ENCODE measurements at regions not wholly inside any gene's neighbourhood (a gene's known extent, or its start where the extent isn't known, plus 50 kb on each side); places are given as distances from the start of the nearest gene placed in this dataset.

- peak; percentile 58 for TF ChIP-seq SKIL (IDR thresholded peaks at IDR 0.05; ENCODE audit: low read depth, poor library complexity, severe bottlenecking)
- TF ChIP-seq BRCA1 (IDR thresholded peaks at IDR 0.05; ENCODE audit: low read depth, low read length) = no peak
- TF ChIP-seq ZNF207 (IDR thresholded peaks at IDR 0.05; ENCODE audit: borderline replicate concordance) = no peak
- TF ChIP-seq TCF12 (IDR thresholded peaks at IDR 0.05; ENCODE audit: low read depth, low read length) = no peak
- no peak for TF ChIP-seq YY1 (IDR thresholded peaks at IDR 0.05; ENCODE audit: low read depth, low read length)
- no peak for TF ChIP-seq MEF2A (IDR thresholded peaks at IDR 0.05; ENCODE audit: insufficient read depth, low read depth, low read length)
- no peak for TF ChIP-seq HDAC2 (IDR thresholded peaks at IDR 0.05)
- TF ChIP-seq E2F4 (IDR thresholded peaks at IDR 0.05; ENCODE audit: low read depth, low read length) = no peak
- peak; percentile 56 for TF ChIP-seq MEF2B (IDR thresholded peaks at IDR 0.05; ENCODE audit: partially characterized antibody, poor library complexity, severe bottlenecking)
- TF ChIP-seq PAX8 (IDR thresholded peaks at IDR 0.05) = no peak
- no peak; the same call in 1 of the 2 replicates for TF ChIP-seq NBN (IDR thresholded peaks at IDR 0.05)
- TF ChIP-seq ZBTB40 (IDR thresholded peaks at IDR 0.05; ENCODE audit: borderline replicate concordance) = no peak
- no peak for TF ChIP-seq SRF (IDR thresholded peaks at IDR 0.05; ENCODE audit: low read depth in 2 of 2, low read length in 2 of 2)
- peak; percentile 40; the same call in 1 of the 2 replicates for TF ChIP-seq MTA2 (IDR thresholded peaks at IDR 0.05; ENCODE audit: low read depth)
- no peak for TF ChIP-seq MLLT1 (IDR thresholded peaks at IDR 0.05)
- TF ChIP-seq EED (IDR thresholded peaks at IDR 0.05; ENCODE audit: low read depth) = no peak
- no peak for TF ChIP-seq SUPT20H (IDR thresholded peaks at IDR 0.05; ENCODE audit: borderline replicate concordance, control insufficient read depth, low read depth, low read length)
- no peak for TF ChIP-seq IRF3 (IDR thresholded peaks at IDR 0.05)
- no peak for TF ChIP-seq GABPA (IDR thresholded peaks at IDR 0.05; ENCODE audit: low read depth)
- TF ChIP-seq POLR2AphosphoS5 (IDR thresholded peaks at IDR 0.05; ENCODE audit: low read length) = no peak
- no peak for TF ChIP-seq ZNF622 (IDR thresholded peaks at IDR 0.05)
Measured at GRCh38 chr9:89743573-89744254, 138.9 kb downstream of the GADD45G start (continued).
